Calu3 (cell line): ENCODE measurements at regions not wholly inside any gene's neighbourhood (a gene's known extent, or its start where the extent isn't known, plus 50 kb on each side); places are given as distances from the start of the nearest gene placed in this dataset.

Experiments used
- BruUV-seq: library from RNA; stranded (reverse); fragments of 400-500 nt; replicated peaks from 2 replicates; lab custom pipeline; 2021; lab: Mats Ljungman, UMichigan
- CTCF ChIA-PET: fragments of 300-600 bp; sonication (Branson Sonifier 250); formaldehyde crosslinking; loops from one replicate; lab custom pipeline; 2022; ENCODE audit warnings: antibody characterized with exemption; lab: Charles Lee
- DNase-seq: peaks from one replicate; pipeline ENCODE4 v3.0.0; 2022
- H3K27ac Mint-ChIP-seq: one replicate; pipeline ENCODE4 v1.8.0; 2022; ENCODE audit warnings: mixed read lengths; ENCODE audit not compliant: unreplicated experiment
- H3K27me3 Mint-ChIP-seq: one replicate; pipeline ENCODE4 v1.8.0; 2022; ENCODE audit warnings: mixed read lengths; ENCODE audit not compliant: unreplicated experiment
- H3K36me3 Mint-ChIP-seq: one replicate; pipeline ENCODE4 v1.8.0; 2022; ENCODE audit warnings: mild to moderate bottlenecking, moderate library complexity, mixed read lengths; ENCODE audit not compliant: insufficient read depth, unreplicated experiment
- H3K4me1 Mint-ChIP-seq: one replicate; pipeline ENCODE4 v1.8.0; 2022; ENCODE audit warnings: mild to moderate bottlenecking, low read depth, mixed read lengths; ENCODE audit not compliant: unreplicated experiment
- H3K4me3 Mint-ChIP-seq: one replicate; pipeline ENCODE4 v1.8.0; 2022; ENCODE audit warnings: mild to moderate bottlenecking, low read depth, moderate library complexity, mixed read lengths; ENCODE audit not compliant: unreplicated experiment
- H3K9me3 Mint-ChIP-seq: one replicate; pipeline ENCODE4 v1.8.0; 2022; ENCODE audit warnings: low read depth, mixed read lengths; ENCODE audit not compliant: unreplicated experiment
- intact Hi-C: fragments of 100-400 bp; cut with micrococcal nuclease; formaldehyde crosslinking; loops from one replicate; pipeline ENCODE4 v1.10.0; 2022; ENCODE audit not compliant: unreplicated experiment
- TF ChIP-seq, protein P1 (sequence below): fragments of 200-600 bp; IDR thresholded peaks from one replicate; pipeline ENCODE4 v1.8.0; 2022; ENCODE audit warnings: antibody characterized with exemption; ENCODE audit not compliant: unreplicated experiment

DNA sequence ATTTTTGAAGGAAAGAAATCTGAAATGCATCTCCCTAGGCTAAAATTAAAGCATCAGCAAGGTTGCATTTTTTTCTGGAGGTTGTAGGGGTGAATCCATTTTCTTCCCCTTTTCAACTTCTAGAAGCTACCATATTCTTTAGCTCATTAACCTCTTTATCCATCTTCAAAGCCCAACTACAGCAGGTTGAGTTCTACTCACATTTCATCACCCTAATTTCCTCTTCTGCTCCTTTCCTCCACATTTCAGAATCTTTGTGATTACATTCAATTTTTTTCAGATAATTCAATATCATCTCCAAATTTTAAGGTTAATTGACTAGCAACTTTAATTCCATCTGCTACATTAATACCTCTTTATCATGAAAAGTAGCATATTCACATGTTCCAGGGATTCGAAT is 2655.7 kb upstream of the PCDH20 start:
- intact Hi-C loops = no loop called here
- H3K27me3 Mint-ChIP-seq = no peaks in the 10 kb centered on the region
- no peaks in the 10 kb centered on the region for H3K36me3 Mint-ChIP-seq
- H3K9me3 Mint-ChIP-seq = no peaks in the 10 kb centered on the region
- no peaks in the 10 kb centered on the region for H3K4me1 Mint-ChIP-seq
- no peak overlapping the region for H3K27ac Mint-ChIP-seq
- CTCF ChIA-PET = no interaction called here
- no peak overlapping the region for H3K4me3 Mint-ChIP-seq
- BruUV-seq = no TSS peak
- DNase-seq = no peak
- TF ChIP-seq, protein P1, sequence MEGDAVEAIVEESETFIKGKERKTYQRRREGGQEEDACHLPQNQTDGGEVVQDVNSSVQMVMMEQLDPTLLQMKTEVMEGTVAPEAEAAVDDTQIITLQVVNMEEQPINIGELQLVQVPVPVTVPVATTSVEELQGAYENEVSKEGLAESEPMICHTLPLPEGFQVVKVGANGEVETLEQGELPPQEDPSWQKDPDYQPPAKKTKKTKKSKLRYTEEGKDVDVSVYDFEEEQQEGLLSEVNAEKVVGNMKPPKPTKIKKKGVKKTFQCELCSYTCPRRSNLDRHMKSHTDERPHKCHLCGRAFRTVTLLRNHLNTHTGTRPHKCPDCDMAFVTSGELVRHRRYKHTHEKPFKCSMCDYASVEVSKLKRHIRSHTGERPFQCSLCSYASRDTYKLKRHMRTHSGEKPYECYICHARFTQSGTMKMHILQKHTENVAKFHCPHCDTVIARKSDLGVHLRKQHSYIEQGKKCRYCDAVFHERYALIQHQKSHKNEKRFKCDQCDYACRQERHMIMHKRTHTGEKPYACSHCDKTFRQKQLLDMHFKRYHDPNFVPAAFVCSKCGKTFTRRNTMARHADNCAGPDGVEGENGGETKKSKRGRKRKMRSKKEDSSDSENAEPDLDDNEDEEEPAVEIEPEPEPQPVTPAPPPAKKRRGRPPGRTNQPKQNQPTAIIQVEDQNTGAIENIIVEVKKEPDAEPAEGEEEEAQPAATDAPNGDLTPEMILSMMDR = no peak

DNA sequence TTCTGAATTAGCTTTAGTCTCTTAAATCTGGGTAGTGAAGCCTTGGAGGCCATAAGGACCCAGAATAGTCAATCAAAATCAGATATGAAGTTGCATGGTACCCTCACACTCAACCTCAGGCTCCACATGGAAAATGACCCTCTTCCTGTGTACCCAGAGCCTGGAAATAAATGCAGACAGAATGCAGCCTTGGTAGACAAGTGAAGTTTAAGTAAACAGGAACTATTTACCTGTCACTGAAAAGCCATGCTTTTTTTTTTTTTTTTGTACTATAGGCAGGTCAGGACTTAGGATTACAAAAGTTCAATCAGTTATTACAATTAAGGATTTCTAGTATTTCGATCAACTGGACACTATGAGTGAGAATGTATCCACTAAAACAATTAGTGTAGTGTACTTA is 2654.2 kb upstream of the PCDH20 start:
- Mint-ChIP-seq H3K9me3 (no peaks in the 10 kb centered on the region), H3K36me3 (no peaks in the 10 kb centered on the region), H3K4me1 (no peaks in the 10 kb centered on the region), H3K27me3 (no peaks in the 10 kb centered on the region), H3K27ac (no peak overlapping the region), H3K4me3 (no peak overlapping the region)
- no peak for DNase-seq
- BruUV-seq = no TSS peak
- TF ChIP-seq, protein P1 = no peak
- CTCF ChIA-PET = no interaction called here
- intact Hi-C loops = no loop called here

DNA sequence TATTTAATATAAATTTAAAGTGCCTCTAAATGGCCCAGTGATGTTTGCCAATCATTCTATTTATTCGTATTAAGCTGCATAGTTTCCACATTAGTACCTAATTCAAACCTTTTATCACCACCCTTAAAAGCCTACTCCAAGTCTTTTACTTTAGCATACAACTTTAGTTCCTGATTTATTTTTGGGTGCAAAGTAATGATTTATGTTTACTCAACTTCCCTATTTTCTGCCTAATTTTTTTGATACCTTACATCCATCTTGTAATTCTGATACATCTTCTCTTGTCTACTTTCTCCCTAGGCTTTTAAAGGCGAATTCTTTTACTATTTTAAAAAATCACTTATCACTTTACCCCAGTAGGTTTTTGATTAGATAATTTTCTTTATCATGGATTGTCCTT is 2651.1 kb upstream of the PCDH20 start:
- H3K4me3 Mint-ChIP-seq = no peak overlapping the region

DNA sequence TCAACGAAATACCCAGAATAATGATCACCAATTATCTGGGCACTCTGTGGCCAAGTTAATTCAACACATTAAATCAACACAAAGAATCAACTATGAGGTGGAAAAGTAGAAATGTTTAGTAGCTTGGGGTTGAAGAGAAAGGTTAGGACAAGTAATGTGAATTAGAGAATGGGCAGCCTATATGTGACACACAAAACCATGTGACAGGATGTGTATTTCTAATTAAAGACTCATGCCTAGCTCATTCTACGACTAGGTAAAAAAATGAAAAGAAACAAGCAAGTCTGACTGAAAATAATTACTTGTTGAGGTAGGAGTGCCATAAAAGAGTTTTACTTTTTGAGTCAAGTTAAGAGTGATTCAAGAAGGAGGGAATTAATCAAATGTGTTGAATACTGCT is 2646.0 kb upstream of the PCDH20 start:
- BruUV-seq = no TSS peak
- H3K4me1 Mint-ChIP-seq = no peaks in the 10 kb centered on the region
- intact Hi-C loops = no loop called here
- TF ChIP-seq, protein P1 = no peak
- no peak for DNase-seq
- no peak overlapping the region for H3K4me3 Mint-ChIP-seq
- peaks cover 3% of the 10 kb centered on the region for H3K9me3 Mint-ChIP-seq
- H3K27me3 Mint-ChIP-seq = no peaks in the 10 kb centered on the region
- no peaks in the 10 kb centered on the region for H3K36me3 Mint-ChIP-seq
- no peak overlapping the region for H3K27ac Mint-ChIP-seq
- CTCF ChIA-PET = no interaction called here

More for the DNA sequence above, 2651.1 kb upstream of the PCDH20 start:
- H3K27ac Mint-ChIP-seq = no peak overlapping the region
- DNase-seq = no peak
- CTCF ChIA-PET = no interaction called here
- intact Hi-C loops = no loop called here
- H3K4me1 Mint-ChIP-seq = no peaks in the 10 kb centered on the region
- BruUV-seq = no TSS peak
- H3K36me3 Mint-ChIP-seq = no peaks in the 10 kb centered on the region
- TF ChIP-seq, protein P1 = no peak
- no peaks in the 10 kb centered on the region for H3K9me3 Mint-ChIP-seq
- H3K27me3 Mint-ChIP-seq = no peaks in the 10 kb centered on the region
